ENCODE measurements at regions not wholly inside any gene's neighbourhood (a gene's known extent, or its start where the extent isn't known, plus 50 kb on each side); places are given as distances from the start of the nearest gene placed in this dataset.

DNA sequence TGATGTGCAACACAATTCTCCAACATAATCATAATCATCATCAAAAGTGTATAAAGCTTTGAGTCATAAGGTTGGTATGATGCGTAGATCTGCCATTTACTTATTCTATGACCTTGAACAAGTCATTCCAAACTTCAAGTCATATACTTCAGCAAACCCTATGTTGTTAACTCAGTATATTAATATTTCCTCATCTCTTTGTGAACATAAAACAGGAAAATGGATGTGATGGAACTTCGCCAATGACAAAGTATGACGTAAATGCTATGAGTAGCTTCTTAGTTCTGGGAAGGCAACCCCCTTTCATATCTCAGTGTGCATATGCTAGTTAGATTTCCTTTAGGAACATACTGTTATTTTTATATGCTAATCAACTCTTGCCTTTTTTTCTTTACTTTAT lies 102.7 kb upstream of the ANO3 start:
- Mint-ChIP-seq H3K4me3 (no peak overlapping the region), H3K27me3 (ENCODE audit: low read depth, poor library complexity) (no peaks in the 10 kb centered on the region), H3K36me3 (ENCODE audit: low read depth) (no peaks in the 10 kb centered on the region), H3K27ac (no peak overlapping the region), H3K9me3 (no peaks in the 10 kb centered on the region), H3K4me1 (no peaks in the 10 kb centered on the region)
- TF ChIP-seq, protein P1, sequence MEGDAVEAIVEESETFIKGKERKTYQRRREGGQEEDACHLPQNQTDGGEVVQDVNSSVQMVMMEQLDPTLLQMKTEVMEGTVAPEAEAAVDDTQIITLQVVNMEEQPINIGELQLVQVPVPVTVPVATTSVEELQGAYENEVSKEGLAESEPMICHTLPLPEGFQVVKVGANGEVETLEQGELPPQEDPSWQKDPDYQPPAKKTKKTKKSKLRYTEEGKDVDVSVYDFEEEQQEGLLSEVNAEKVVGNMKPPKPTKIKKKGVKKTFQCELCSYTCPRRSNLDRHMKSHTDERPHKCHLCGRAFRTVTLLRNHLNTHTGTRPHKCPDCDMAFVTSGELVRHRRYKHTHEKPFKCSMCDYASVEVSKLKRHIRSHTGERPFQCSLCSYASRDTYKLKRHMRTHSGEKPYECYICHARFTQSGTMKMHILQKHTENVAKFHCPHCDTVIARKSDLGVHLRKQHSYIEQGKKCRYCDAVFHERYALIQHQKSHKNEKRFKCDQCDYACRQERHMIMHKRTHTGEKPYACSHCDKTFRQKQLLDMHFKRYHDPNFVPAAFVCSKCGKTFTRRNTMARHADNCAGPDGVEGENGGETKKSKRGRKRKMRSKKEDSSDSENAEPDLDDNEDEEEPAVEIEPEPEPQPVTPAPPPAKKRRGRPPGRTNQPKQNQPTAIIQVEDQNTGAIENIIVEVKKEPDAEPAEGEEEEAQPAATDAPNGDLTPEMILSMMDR (IDR thresholded peaks at IDR 0.05) = no peak
- DNase-seq = no peak

DNA sequence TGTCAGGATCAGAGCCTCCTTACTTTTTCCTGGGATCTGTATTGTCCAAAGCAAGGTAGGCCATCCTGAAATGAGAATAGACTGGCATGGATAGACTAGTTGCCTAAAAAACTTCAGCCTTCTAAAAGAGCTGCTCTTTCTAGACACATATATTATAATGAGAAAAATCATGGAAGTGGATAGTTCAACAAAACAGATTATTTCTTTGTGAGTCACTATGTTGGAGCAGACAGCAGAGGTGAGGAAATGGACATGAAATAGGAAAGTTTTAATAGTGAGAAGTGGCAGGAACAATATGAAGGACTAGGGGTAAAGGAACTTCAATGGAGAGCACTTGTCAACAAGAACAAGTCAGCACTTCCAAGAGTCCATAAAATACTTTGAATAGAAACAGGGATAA lies 101.9 kb upstream of the ANO3 start:
- H3K36me3 Mint-ChIP-seq (ENCODE audit: low read depth) = no peaks in the 10 kb centered on the region
- no peak for DNase-seq
- H3K4me1 Mint-ChIP-seq = no peaks in the 10 kb centered on the region
- no peak overlapping the region for H3K27ac Mint-ChIP-seq
- H3K9me3 Mint-ChIP-seq = no peaks in the 10 kb centered on the region
- H3K27me3 Mint-ChIP-seq (ENCODE audit: low read depth, poor library complexity) = no peaks in the 10 kb centered on the region
- no peak overlapping the region for H3K4me3 Mint-ChIP-seq
- TF ChIP-seq, protein P1 (IDR thresholded peaks at IDR 0.05) = no peak

DNA sequence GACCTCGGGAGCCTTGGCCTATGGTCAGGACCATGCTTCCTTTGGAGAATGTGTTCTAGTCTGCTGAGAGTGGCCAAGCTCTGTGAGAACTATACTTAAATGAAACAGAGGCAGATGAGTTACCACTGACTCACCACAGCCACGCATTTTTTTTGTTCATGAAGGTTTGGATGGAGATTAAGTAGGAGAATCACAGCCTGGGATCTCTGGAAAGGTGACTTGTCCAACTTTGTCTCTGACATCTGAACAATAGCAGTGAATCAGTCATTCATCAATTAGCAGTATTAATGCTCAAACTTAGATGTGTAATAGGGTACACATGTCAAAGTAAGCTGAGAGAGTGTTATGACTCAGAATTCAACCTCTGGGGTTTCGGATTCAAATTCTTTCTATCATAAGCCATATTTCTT lies 100.7 kb upstream of the ANO3 start:
- Mint-ChIP-seq H3K27me3 (ENCODE audit: low read depth, poor library complexity) (no peaks in the 10 kb centered on the region), H3K36me3 (ENCODE audit: low read depth) (no peaks in the 10 kb centered on the region), H3K4me3 (no peak overlapping the region), H3K9me3 (no peaks in the 10 kb centered on the region), H3K27ac (peak overlapping the region; percentile 61), H3K4me1 (no peaks in the 10 kb centered on the region)
- TF ChIP-seq, protein P1 (IDR thresholded peaks at IDR 0.05) = no peak
- no peak for DNase-seq

DNA sequence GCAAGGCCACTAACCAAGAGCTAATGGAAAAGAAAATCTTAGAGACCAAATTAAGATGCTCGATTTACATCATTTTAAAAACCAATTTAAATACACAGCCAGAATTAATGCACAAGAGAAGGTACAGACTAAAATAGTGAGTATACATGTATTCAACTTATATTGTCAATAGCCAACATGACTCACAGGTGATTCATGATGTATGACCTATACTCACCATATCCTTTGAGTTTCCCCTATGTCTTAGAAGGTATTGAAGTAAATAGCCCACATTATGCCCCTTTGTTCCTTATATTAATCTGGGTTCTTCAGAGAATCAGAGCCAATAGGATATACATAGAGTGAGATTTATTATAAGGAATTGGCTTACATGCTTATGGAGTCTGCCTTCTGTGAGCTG lies 97.5 kb upstream of the ANO3 start:
- Mint-ChIP-seq H3K4me1 (no peaks in the 10 kb centered on the region), H3K27ac (no peak overlapping the region), H3K9me3 (no peaks in the 10 kb centered on the region), H3K4me3 (no peak overlapping the region), H3K27me3 (ENCODE audit: low read depth, poor library complexity) (peaks cover 2% of the 10 kb centered on the region), H3K36me3 (ENCODE audit: low read depth) (no peaks in the 10 kb centered on the region)
- no peak for DNase-seq
- TF ChIP-seq, protein P1 (IDR thresholded peaks at IDR 0.05) = no peak

DNA sequence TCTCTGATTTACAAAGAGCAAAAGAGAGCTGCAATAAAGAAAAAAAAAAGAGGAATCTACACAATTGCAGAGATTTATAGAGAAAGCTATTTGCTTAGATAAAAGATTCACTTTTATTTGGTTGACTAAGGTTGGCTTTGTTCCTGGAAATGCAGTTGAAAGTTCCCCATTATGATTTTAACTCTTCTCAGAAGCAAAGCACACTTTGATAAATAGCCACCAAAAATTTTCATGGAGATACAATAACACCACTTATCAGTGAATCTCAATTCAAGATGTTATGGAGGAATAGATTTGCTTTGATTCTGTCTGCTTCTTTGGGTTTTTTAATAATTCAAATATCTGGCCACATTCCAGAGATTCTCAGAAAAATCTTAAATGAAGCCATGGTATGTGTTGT lies 88.5 kb upstream of the ANO3 start:
- Mint-ChIP-seq H3K36me3 (ENCODE audit: low read depth) (no peaks in the 10 kb centered on the region), H3K9me3 (peaks cover 4% of the 10 kb centered on the region), H3K4me3 (no peak overlapping the region), H3K27ac (no peak overlapping the region), H3K4me1 (no peaks in the 10 kb centered on the region), H3K27me3 (ENCODE audit: low read depth, poor library complexity) (peaks cover 12% of the 10 kb centered on the region)
- no peak for DNase-seq
- TF ChIP-seq, protein P1 (IDR thresholded peaks at IDR 0.05) = no peak

DNA sequence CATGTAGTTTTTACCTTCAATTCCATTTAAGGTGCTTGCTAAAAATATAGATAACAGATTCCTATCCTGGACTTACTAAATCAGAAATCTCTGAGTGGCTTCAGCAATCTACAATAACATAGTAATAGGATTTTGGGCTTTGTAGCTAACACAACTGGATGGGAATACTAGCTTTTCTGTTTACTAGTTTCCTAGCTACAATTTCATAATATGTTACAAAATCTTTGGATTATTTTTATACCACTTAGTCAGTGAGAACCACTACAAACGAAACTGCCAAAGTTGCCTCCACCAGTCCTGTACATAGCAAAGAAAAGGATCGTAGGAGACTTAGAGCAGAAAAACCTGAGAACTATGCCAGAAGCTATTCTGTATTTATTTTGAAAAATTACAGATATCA lies 87.7 kb upstream of the ANO3 start:
- TF ChIP-seq, protein P1 (IDR thresholded peaks at IDR 0.05) = no peak
- no peaks in the 10 kb centered on the region for H3K36me3 Mint-ChIP-seq (ENCODE audit: low read depth)
- peaks cover 4% of the 10 kb centered on the region for H3K9me3 Mint-ChIP-seq
- H3K27ac Mint-ChIP-seq = no peak overlapping the region
- no peak for DNase-seq
- H3K4me3 Mint-ChIP-seq = no peak overlapping the region
- peaks cover 12% of the 10 kb centered on the region for H3K27me3 Mint-ChIP-seq (ENCODE audit: low read depth, poor library complexity)
- H3K4me1 Mint-ChIP-seq = no peaks in the 10 kb centered on the region

Measured in nephron progenitor cell (in vitro differentiated cells).